ENCODE measurements at regions not wholly inside any gene's neighbourhood (a gene's known extent, or its start where the extent isn't known, plus 50 kb on each side); places are given as distances from the start of the nearest gene placed in this dataset.

- TF ChIP-seq POLR2AphosphoS5 (IDR thresholded peaks at IDR 0.05) (no peak), POLR2A (IDR thresholded peaks at IDR 0.05) (no peak), CTCF (IDR thresholded peaks at IDR 0.05 in 8 of 11, conservative IDR thresholded peaks at IDR 0.05 in 3 of 11) (no peak)
- Histone ChIP-seq H3K9me3 (no peaks in the 10 kb centered on the region), H3K4me1 (no peaks in the 10 kb centered on the region), H3K27ac (no peak overlapping the region), H3K4me3 (no peak overlapping the region), H3K27me3 (replicated peaks in 1 of 7) (peaks cover 0 to 27% (median 0%) of the 10 kb centered on the region in 7 donors), H3K36me3 (no peaks in the 10 kb centered on the region)
- intact Hi-C loops (cut with DNase I; ENCODE audit: low total_unique reads) = no loop called here
- WGBS, 5 donors = 75 to 84% (median 81%) methylated on average over 9 of the region's 9 CpGs
- DNase-seq = no peak
These were observed 205.8 kb upstream of the SALL3 start for GRCh38 chr18:78773819-78774218.

- no peaks in the 10 kb centered on the region for H3K36me3 ChIP-seq
- peaks cover 0 to 18% (median 0%) of the 10 kb centered on the region in 7 donors for H3K27me3 ChIP-seq (replicated peaks in 1 of 7)
- TF ChIP-seq POLR2AphosphoS5 (IDR thresholded peaks at IDR 0.05) = no peak
- TF ChIP-seq CTCF (IDR thresholded peaks at IDR 0.05 in 8 of 11, conservative IDR thresholded peaks at IDR 0.05 in 3 of 11) = no peak
- no peak for TF ChIP-seq POLR2A (IDR thresholded peaks at IDR 0.05)
- no peak for DNase-seq
- intact Hi-C loops (cut with DNase I; ENCODE audit: low total_unique reads) = no loop called here
- 84 to 91% (median 87%) methylated on average over 21 to 22 of the region's 22 CpGs for WGBS, 5 donors
- no peak overlapping the region for H3K4me3 ChIP-seq
- H3K4me1 ChIP-seq = no peaks in the 10 kb centered on the region
- H3K9me3 ChIP-seq = no peaks in the 10 kb centered on the region
- no peak overlapping the region for H3K27ac ChIP-seq
These were observed 204.9 kb upstream of the SALL3 start for GRCh38 chr18:78774741-78775141.

DNA sequence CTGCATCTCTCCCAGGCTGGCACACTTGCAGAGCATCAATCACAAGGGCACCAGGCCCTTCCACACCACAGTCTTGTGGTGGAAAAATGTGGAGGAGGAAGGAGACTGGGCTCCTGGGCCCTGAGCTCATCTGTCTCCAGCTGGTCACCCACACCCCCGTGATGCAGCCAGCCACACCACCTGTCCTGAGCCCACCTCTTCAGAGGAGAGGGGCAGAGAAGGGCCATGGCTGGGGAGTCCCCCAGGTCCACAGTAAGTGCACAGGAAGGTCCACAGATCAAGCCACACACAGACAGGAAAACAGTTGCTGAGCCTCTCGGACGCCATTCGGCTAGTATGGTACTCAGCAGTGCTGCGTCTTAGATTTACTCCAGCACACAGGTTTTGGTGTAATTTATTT is 203.5 kb upstream of the SALL3 start:
- intact Hi-C loops (cut with DNase I; ENCODE audit: low total_unique reads) = no loop called here
- H3K4me3 ChIP-seq = no peak overlapping the region
- TF ChIP-seq CTCF (IDR thresholded peaks at IDR 0.05 in 8 of 11, conservative IDR thresholded peaks at IDR 0.05 in 3 of 11) = no peak
- TF ChIP-seq POLR2A (IDR thresholded peaks at IDR 0.05) = no peak
- TF ChIP-seq POLR2AphosphoS5 (IDR thresholded peaks at IDR 0.05) = no peak
- no peaks in the 10 kb centered on the region for H3K4me1 ChIP-seq
- peak; percentile 49 for DNase-seq
- no peak overlapping the region for H3K27ac ChIP-seq
- 73 to 90% (median 85%) methylated on average over 5 of the region's 5 CpGs for WGBS, 5 donors
- no peaks in the 10 kb centered on the region for H3K9me3 ChIP-seq
- peaks cover 0 to 14% (median 0%) of the 10 kb centered on the region in 7 donors for H3K27me3 ChIP-seq (replicated peaks in 1 of 7)
- H3K36me3 ChIP-seq = no peaks in the 10 kb centered on the region

- Histone ChIP-seq H3K9me3 (no peaks in the 10 kb centered on the region), H3K36me3 (no peaks in the 10 kb centered on the region), H3K4me1 (no peaks in the 10 kb centered on the region), H3K4me3 (no peak overlapping the region), H3K27ac (no peak overlapping the region), H3K27me3 (replicated peaks in 1 of 7) (peaks cover 0 to 8% (median 0%) of the 10 kb centered on the region in 7 donors)
- DNase-seq = peak; percentile 29
- TF ChIP-seq POLR2AphosphoS5 (IDR thresholded peaks at IDR 0.05) = no peak
- no peak for TF ChIP-seq POLR2A (IDR thresholded peaks at IDR 0.05)
- TF ChIP-seq CTCF (IDR thresholded peaks at IDR 0.05 in 8 of 11, conservative IDR thresholded peaks at IDR 0.05 in 3 of 11) = no peak
- WGBS, 5 donors = 86 to 91% (median 87%) methylated on average over 17 of the region's 17 CpGs
- intact Hi-C loops (cut with DNase I; ENCODE audit: low total_unique reads) = no loop called here
These were observed 202.8 kb upstream of the SALL3 start for GRCh38 chr18:78776706-78777285.

All from spleen (tissue), 11 donors.